Right atrium auricular region (tissue), 2 donors: ENCODE measurements at regions not wholly inside any gene's neighbourhood (a gene's known extent, or its start where the extent isn't known, plus 50 kb on each side); places are given as distances from the start of the nearest gene placed in this dataset.

Source experiments
- DNase-seq: peaks from one replicate; pipeline ENCODE4 v3.0.0-alpha.2; 2019; ENCODE audit warnings: low spot score
- H3K27ac ChIP-seq, 2 donors: fragments of 200-600 bp; sonication (generic); 1 replicate in 1 of 2; 2 replicates in 1 of 2; pipeline ENCODE4 v1.5.1; 2016 to 2019
- H3K27me3 ChIP-seq, 2 donors: fragments of 200-600 bp; sonication (generic); one replicate each; pipeline versions ENCODE4 v1.5.1 to v1.6.0; 2017 to 2019
- H3K36me3 ChIP-seq: fragments of 200-600 bp; sonication (generic); one replicate; pipeline ENCODE4 v1.5.1; 2016
- H3K4me1 ChIP-seq, 2 donors: fragments of 200-600 bp; sonication (generic); one replicate each; pipeline versions ENCODE4 v1.5.1 to v1.6.0; 2017 to 2019
- H3K4me3 ChIP-seq, 2 donors: fragments of 200-600 bp; sonication (generic); 1 replicate in 1 of 2; 2 replicates in 1 of 2; pipeline ENCODE4 v1.5.1; 2017 to 2019; ENCODE audit warnings: mild to moderate bottlenecking in 1 of 2, moderate library complexity in 1 of 2
- H3K9me3 ChIP-seq, 2 donors: fragments of 200-600 bp; sonication (generic); one replicate each; pipeline ENCODE4 v1.5.1; 2019
- TF ChIP-seq, protein P1 (sequence below), 2 donors: fragments of 200-600 bp; sonication (generic); IDR thresholded peaks; one replicate each; pipeline ENCODE4 v1.5.1; 2019; ENCODE audit warnings: antibody characterized with exemption in 2 of 2

DNA sequence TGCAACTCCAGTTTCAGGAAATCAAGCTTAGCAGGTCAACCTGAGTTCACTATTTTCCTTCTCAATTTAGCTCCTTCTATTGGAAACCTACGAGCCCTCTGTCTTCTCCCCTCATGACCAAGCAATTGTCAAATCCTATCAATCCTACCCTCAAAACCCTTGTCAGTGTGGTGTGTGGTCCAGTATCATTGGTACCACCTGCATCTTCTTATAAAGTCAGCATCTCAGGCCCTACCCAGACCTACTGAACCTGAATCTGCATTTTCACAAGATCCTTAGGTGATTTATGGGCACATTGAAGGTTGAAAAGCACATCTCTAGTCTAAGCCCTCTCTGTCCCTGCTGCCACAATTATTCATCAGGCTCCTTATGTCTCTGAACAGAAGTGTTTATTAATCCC, 77.6 kb upstream of the NR4A3 start:
- no peaks in the 10 kb centered on the region for H3K27me3 ChIP-seq
- H3K4me1 ChIP-seq = no peaks in the 10 kb centered on the region
- TF ChIP-seq, protein P1, sequence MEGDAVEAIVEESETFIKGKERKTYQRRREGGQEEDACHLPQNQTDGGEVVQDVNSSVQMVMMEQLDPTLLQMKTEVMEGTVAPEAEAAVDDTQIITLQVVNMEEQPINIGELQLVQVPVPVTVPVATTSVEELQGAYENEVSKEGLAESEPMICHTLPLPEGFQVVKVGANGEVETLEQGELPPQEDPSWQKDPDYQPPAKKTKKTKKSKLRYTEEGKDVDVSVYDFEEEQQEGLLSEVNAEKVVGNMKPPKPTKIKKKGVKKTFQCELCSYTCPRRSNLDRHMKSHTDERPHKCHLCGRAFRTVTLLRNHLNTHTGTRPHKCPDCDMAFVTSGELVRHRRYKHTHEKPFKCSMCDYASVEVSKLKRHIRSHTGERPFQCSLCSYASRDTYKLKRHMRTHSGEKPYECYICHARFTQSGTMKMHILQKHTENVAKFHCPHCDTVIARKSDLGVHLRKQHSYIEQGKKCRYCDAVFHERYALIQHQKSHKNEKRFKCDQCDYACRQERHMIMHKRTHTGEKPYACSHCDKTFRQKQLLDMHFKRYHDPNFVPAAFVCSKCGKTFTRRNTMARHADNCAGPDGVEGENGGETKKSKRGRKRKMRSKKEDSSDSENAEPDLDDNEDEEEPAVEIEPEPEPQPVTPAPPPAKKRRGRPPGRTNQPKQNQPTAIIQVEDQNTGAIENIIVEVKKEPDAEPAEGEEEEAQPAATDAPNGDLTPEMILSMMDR (IDR thresholded peaks at IDR 0.05) = no peak

DNA sequence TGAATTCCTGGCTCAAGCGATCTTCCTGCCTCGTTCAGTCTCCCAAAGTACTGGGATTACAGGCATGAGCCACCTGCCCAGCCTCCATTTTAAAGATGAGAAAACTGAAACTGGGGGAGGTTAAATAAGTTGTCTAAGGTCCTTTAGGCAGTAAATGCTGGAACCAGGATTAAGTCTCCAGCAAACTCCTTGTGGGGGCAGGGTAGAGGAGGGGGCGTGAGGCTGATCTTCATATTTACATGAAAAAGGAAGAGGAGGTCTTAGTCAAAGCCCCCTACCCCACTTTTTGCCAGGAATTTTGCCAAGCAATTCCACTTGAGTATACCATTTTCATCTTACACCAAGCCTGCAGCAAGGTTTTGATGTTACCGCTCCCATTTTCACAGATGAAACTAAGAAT, 76.6 kb upstream of the NR4A3 start:
- TF ChIP-seq, protein P1 (IDR thresholded peaks at IDR 0.05) = no peak
- Histone ChIP-seq H3K36me3 (no peaks in the 10 kb centered on the region), H3K27ac (no peak overlapping the region), H3K4me3 (no peak overlapping the region), H3K4me1 (no peaks in the 10 kb centered on the region), H3K9me3 (no peaks in the 10 kb centered on the region), H3K27me3 (no peaks in the 10 kb centered on the region)
- DNase-seq = no peak

More for the DNA sequence above, 77.6 kb upstream of the NR4A3 start:
- DNase-seq = no peak
- Histone ChIP-seq H3K36me3 (no peaks in the 10 kb centered on the region), H3K9me3 (no peaks in the 10 kb centered on the region), H3K27ac (no peak overlapping the region), H3K4me3 (no peak overlapping the region)

DNA sequence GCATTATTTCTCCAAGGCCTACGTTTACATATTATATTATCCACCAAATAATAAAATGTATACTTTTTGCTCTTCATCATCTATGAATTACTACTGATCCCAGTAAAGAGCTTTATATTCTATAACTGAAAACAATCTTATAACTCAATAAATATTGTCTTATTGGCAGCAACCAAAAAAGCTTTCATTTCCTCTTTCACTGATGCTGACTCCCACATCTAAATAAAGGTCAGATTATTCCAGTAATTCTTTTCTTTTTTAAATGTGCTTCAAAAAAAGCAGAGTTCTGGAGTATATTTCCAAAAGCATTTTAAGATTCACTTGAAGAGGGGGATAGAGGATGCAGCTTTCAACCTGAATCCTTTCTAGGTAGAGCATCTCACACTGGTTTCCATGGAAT, 75.3 kb upstream of the NR4A3 start:
- Histone ChIP-seq H3K4me3 (no peak overlapping the region), H3K27me3 (no peaks in the 10 kb centered on the region), H3K36me3 (no peaks in the 10 kb centered on the region), H3K9me3 (no peaks in the 10 kb centered on the region), H3K4me1 (no peaks in the 10 kb centered on the region), H3K27ac (no peak overlapping the region)
- TF ChIP-seq, protein P1 (IDR thresholded peaks at IDR 0.05) = no peak
- DNase-seq = no peak

DNA sequence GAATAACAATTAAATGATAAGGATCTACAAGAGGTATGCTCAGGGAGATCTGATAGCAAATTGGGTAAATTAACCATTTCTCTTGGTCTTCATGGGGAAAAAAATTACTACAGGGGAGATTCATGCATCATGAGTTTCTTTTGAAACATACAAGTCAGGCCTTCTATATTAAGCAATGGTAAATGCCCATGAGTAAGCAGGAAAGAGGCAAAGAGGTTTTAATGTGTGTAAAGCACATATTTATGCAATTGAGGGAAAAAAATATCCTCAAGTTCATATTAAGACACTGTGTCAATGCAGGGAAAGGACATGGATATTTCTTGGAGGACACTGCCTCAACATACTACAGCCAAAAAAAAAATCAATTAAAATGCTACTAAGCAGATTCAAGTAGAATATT, 73.4 kb upstream of the NR4A3 start:
- DNase-seq = no peak
- TF ChIP-seq, protein P1 (IDR thresholded peaks at IDR 0.05) = no peak
- Histone ChIP-seq H3K27ac (no peak overlapping the region), H3K9me3 (no peaks in the 10 kb centered on the region), H3K36me3 (no peaks in the 10 kb centered on the region), H3K4me3 (no peak overlapping the region), H3K27me3 (no peaks in the 10 kb centered on the region), H3K4me1 (no peaks in the 10 kb centered on the region)

DNA sequence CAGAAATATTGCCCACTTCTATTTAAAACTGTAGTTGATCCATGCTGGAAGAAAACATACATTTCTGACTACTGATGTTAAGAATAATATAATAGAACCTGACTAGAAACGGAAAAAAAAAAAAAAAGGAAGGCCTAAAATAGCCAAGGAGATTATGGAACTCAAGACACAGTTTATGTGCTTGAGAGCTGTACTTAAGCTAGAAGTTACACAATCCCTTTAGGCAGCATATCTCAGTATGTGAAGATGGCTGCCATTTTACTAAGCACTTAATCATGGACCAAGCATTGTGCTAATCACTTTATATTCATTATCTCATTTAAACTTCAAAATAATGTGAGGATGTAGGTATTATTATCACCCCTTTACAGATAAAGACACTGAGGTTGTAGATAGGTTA, 73.0 kb upstream of the NR4A3 start:
- Histone ChIP-seq H3K4me1 (no peaks in the 10 kb centered on the region), H3K9me3 (no peaks in the 10 kb centered on the region), H3K27ac (no peak overlapping the region), H3K36me3 (no peaks in the 10 kb centered on the region), H3K27me3 (no peaks in the 10 kb centered on the region), H3K4me3 (no peak overlapping the region)
- DNase-seq = no peak
- TF ChIP-seq, protein P1 (IDR thresholded peaks at IDR 0.05) = no peak

DNA sequence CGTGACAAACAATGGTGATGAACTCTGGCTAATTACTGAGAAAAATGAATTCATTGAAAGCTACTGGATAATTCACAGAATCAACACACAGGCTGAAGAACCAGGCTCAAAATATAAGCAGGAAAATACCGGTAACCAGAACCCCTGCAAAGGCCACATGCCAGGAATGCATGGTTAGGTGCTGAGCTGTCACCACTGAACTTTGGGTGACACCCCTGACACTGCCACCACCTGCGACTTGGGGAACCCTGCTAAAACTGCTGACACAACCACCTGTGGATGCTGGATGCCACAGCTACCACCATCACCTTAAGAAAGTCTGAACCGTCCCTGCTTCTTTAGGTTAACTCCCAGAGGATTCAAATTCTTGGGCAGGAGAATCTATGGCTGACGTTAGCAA, 72.0 kb upstream of the NR4A3 start:
- DNase-seq = no peak
- Histone ChIP-seq H3K27me3 (no peaks in the 10 kb centered on the region), H3K9me3 (no peaks in the 10 kb centered on the region), H3K4me3 (no peak overlapping the region), H3K27ac (no peak overlapping the region), H3K4me1 (no peaks in the 10 kb centered on the region), H3K36me3 (no peaks in the 10 kb centered on the region)
- TF ChIP-seq, protein P1 (IDR thresholded peaks at IDR 0.05) = no peak
